ENCODE measurements at regions not wholly inside any gene's neighbourhood (a gene's known extent, or its start where the extent isn't known, plus 50 kb on each side); places are given as distances from the start of the nearest gene placed in this dataset.
"Not testable (repeated sequence)": the region's sequence is repeated elsewhere in the genome, so short reads cannot be mapped to it uniquely, and the experiment has no call there.

GRCh38 chr5:29005386-29005785 is 1967.0 kb upstream of the CDH9 start:
- DNase-seq, result peak; percentile 0

GRCh38 chr5:29002481-29002880 is 1964.1 kb upstream of the CDH9 start:
- no peak for DNase-seq

GRCh38 chr5:29001666-29002065 is 1963.3 kb upstream of the CDH9 start:
- DNase-seq, result no peak

- DNase-seq, result no peak
Measured at GRCh38 chr5:28984639-28985038, 1946.3 kb upstream of the CDH9 start.

GRCh38 chr5:28975508-28975907 is 1937.1 kb upstream of the CDH9 start:
- no peak for DNase-seq

- no peak for DNase-seq
Measured at GRCh38 chr5:28967848-28968247, 1929.5 kb upstream of the CDH9 start.

GRCh38 chr5:28961816-28962215 is 1923.4 kb upstream of the CDH9 start:
- no peak for DNase-seq

GRCh38 chr5:28958581-28958980 is 1920.2 kb upstream of the CDH9 start:
- DNase-seq, result no peak

- no peak for DNase-seq
Measured at GRCh38 chr5:28957450-28957849, 1919.1 kb upstream of the CDH9 start.

GRCh38 chr5:28954074-28954473 is 1915.7 kb upstream of the CDH9 start:
- no peak for DNase-seq

- no peak for DNase-seq
Measured at GRCh38 chr5:28947865-28948264, 1909.5 kb upstream of the CDH9 start.

- DNase-seq, result no peak
Measured at GRCh38 chr5:28945859-28946258, 1907.5 kb upstream of the CDH9 start.

- not testable (repeated sequence) for DNase-seq
Measured at GRCh38 chr5:28929366-28929765, 1891.0 kb upstream of the CDH9 start.

GRCh38 chr5:28928327-28928790 is 1890.0 kb upstream of the CDH9 start:
- DNase-seq, result not testable (repeated sequence)

GRCh38 chr5:28927559-28928326 is 1889.4 kb upstream of the CDH9 start:
- DNase-seq, result no peak

- no peak for DNase-seq
Measured at GRCh38 chr5:28926422-28926821, 1888.0 kb upstream of the CDH9 start.

- no peak for DNase-seq
Measured at GRCh38 chr5:28917631-28918030, 1879.2 kb upstream of the CDH9 start.

GRCh38 chr5:28914297-28914696 is 1875.9 kb upstream of the CDH9 start:
- no peak for DNase-seq

- DNase-seq, result no peak
Measured at GRCh38 chr5:28903643-28904042, 1865.3 kb upstream of the CDH9 start.

GRCh38 chr5:28896949-28897348 is 1858.6 kb upstream of the CDH9 start:
- no peak for DNase-seq

GRCh38 chr5:28880936-28881335 is 1842.5 kb upstream of the CDH9 start:
- no peak for DNase-seq

- no peak for DNase-seq
Measured at GRCh38 chr5:28877050-28877449, 1838.7 kb upstream of the CDH9 start.

GRCh38 chr5:28864006-28864405 is 1825.6 kb upstream of the CDH9 start:
- no peak for DNase-seq

GRCh38 chr5:28862860-28863196 is 1824.4 kb upstream of the CDH9 start:
- DNase-seq, result no peak

Measured in dermis blood vessel endothelial cell (primary cell).